Bone marrow (tissue), 2 donors: ENCODE measurements at regions not wholly inside any gene's neighbourhood (a gene's known extent, or its start where the extent isn't known, plus 50 kb on each side); places are given as distances from the start of the nearest gene placed in this dataset.

Experiments used
- DNase-seq, 2 donors: peaks; one replicate each; lab custom pipeline; 2025; lab: John Stamatoyannopoulos, UW

GRCh38 chr2:7721413-7721995 lies 804.3 kb downstream of the RNF144A start:
- no peak for DNase-seq

GRCh38 chr2:7722212-7722910 lies 805.1 kb downstream of the RNF144A start:
- no peak for DNase-seq

GRCh38 chr2:7724336-7724735 lies 807.1 kb downstream of the RNF144A start:
- no peak for DNase-seq

- no peak for DNase-seq
Measured at GRCh38 chr2:7725171-7725849, 808.1 kb downstream of the RNF144A start.

- no peak for DNase-seq
Measured at GRCh38 chr2:7725850-7726242, 808.6 kb downstream of the RNF144A start.

GRCh38 chr2:7726989-7727388 lies 809.8 kb downstream of the RNF144A start:
- no peak for DNase-seq

GRCh38 chr2:7728388-7728787 lies 811.2 kb downstream of the RNF144A start:
- DNase-seq = no peak

- no peak for DNase-seq
Measured at GRCh38 chr2:7730449-7730848, 813.2 kb downstream of the RNF144A start.

GRCh38 chr2:7730990-7731389 lies 813.8 kb downstream of the RNF144A start:
- no peak for DNase-seq

- DNase-seq = no peak
Measured at GRCh38 chr2:7732497-7732896, 815.3 kb downstream of the RNF144A start.

GRCh38 chr2:7736646-7737305 lies 819.6 kb downstream of the RNF144A start:
- DNase-seq = no peak

- no peak for DNase-seq
Measured at GRCh38 chr2:7738596-7738995, 821.4 kb downstream of the RNF144A start.

- DNase-seq = no peak
Measured at GRCh38 chr2:7740114-7740513, 822.9 kb downstream of the RNF144A start.

- no peak for DNase-seq
Measured at GRCh38 chr2:7742301-7742700, 825.1 kb downstream of the RNF144A start.

- DNase-seq = no peak
Measured at GRCh38 chr2:7744827-7745226, 827.6 kb downstream of the RNF144A start.

GRCh38 chr2:7745369-7745768 lies 828.2 kb downstream of the RNF144A start:
- no peak for DNase-seq

GRCh38 chr2:7748717-7749415 lies 831.7 kb downstream of the RNF144A start:
- peak in 1 of 2 donors; percentile 22 for DNase-seq

GRCh38 chr2:7749895-7750559 lies 832.8 kb downstream of the RNF144A start:
- no peak for DNase-seq

GRCh38 chr2:7752291-7752690 lies 835.1 kb downstream of the RNF144A start:
- DNase-seq = no peak

- no peak for DNase-seq
Measured at GRCh38 chr2:7753777-7754176, 836.6 kb downstream of the RNF144A start.

GRCh38 chr2:7755879-7756278 lies 838.7 kb downstream of the RNF144A start:
- no peak for DNase-seq
